HEK293 (cell line): ENCODE measurements at regions not wholly inside any gene's neighbourhood (a gene's known extent, or its start where the extent isn't known, plus 50 kb on each side); places are given as distances from the start of the nearest gene placed in this dataset.

ENCODE experiments used
- CTCF ChIP-seq: fragments of 450-650 bp; formaldehyde crosslinking; IDR thresholded peaks from 2 replicates; pipeline ENCODE4 v1.5.1; 2016; ENCODE audit warnings: missing biosample characterization, missing genetic modification characterization
- EGR2 ChIP-seq: fragments of 450-650 bp; formaldehyde crosslinking; IDR thresholded peaks from 2 replicates; pipeline ENCODE4 v1.5.1; 2016; ENCODE audit warnings: low read depth, missing biosample characterization, missing genetic modification characterization
- GFI1B ChIP-seq: fragments of 450-650 bp; formaldehyde crosslinking; IDR thresholded peaks from 2 replicates; pipeline ENCODE4 v1.5.1; 2016; ENCODE audit warnings: missing biosample characterization, missing genetic modification characterization
- GLIS1 ChIP-seq: fragments of 450-650 bp; formaldehyde crosslinking; IDR thresholded peaks from 2 replicates; pipeline ENCODE4 v1.5.1; 2016; ENCODE audit warnings: missing biosample characterization, missing genetic modification characterization
- HOXD13 ChIP-seq: sonication (generic); formaldehyde crosslinking; IDR thresholded peaks from 2 replicates; pipeline ENCODE4 v1.8.0; 2022; ENCODE audit warnings: missing genetic modification reagents, borderline replicate concordance
- KLF1 ChIP-seq: fragments of 450-650 bp; formaldehyde crosslinking; IDR thresholded peaks from 2 replicates; pipeline ENCODE4 v1.5.1; 2016; ENCODE audit warnings: missing biosample characterization, missing genetic modification characterization
- ZBTB17 ChIP-seq: fragments of 450-650 bp; formaldehyde crosslinking; IDR thresholded peaks from 2 replicates; pipeline ENCODE4 v1.5.1; 2016; ENCODE audit warnings: missing biosample characterization, missing genetic modification characterization
- ZBTB20 ChIP-seq: fragments of 450-650 bp; formaldehyde crosslinking; IDR thresholded peaks from 2 replicates; pipeline ENCODE4 v1.5.1; 2016; ENCODE audit warnings: missing biosample characterization, missing genetic modification characterization
- ZFP69B ChIP-seq: fragments of 450-650 bp; formaldehyde crosslinking; IDR thresholded peaks from 2 replicates; pipeline ENCODE4 v1.5.1; 2016; ENCODE audit warnings: missing biosample characterization, missing genetic modification characterization
- ZIC2 ChIP-seq: fragments of 450-650 bp; formaldehyde crosslinking; IDR thresholded peaks from 2 replicates; pipeline ENCODE4 v1.5.1; 2016; ENCODE audit warnings: missing biosample characterization, missing genetic modification characterization
- ZNF112 ChIP-seq: fragments of 450-650 bp; formaldehyde crosslinking; IDR thresholded peaks from 2 replicates; pipeline ENCODE4 v1.5.0; 2017; ENCODE audit warnings: missing biosample characterization, missing genetic modification characterization
- ZNF121 ChIP-seq: fragments of 450-650 bp; formaldehyde crosslinking; IDR thresholded peaks from 2 replicates; pipeline ENCODE4 v1.5.1; 2016; ENCODE audit warnings: missing biosample characterization, missing genetic modification characterization
- ZNF2 ChIP-seq: fragments of 450-650 bp; formaldehyde crosslinking; IDR thresholded peaks from 2 replicates; pipeline ENCODE4 v1.5.1; 2016; ENCODE audit warnings: missing biosample characterization, missing genetic modification characterization
- ZNF600 ChIP-seq: fragments of 450-650 bp; formaldehyde crosslinking; IDR thresholded peaks from 2 replicates; pipeline ENCODE4 v1.5.1; 2016; ENCODE audit warnings: missing biosample characterization, missing genetic modification characterization
- ZNF629 ChIP-seq: fragments of 450-650 bp; formaldehyde crosslinking; IDR thresholded peaks from 2 replicates; pipeline ENCODE4 v1.5.1; 2017; ENCODE audit warnings: missing biosample characterization, missing genetic modification characterization
- ZNF654 ChIP-seq: fragments of 450-650 bp; formaldehyde crosslinking; IDR thresholded peaks from 2 replicates; pipeline ENCODE4 v1.5.1; 2016; ENCODE audit warnings: low read depth, missing biosample characterization, missing genetic modification characterization
- ZNF747 ChIP-seq: fragments of 450-650 bp; formaldehyde crosslinking; IDR thresholded peaks from 2 replicates; pipeline ENCODE4 v1.5.1; 2016; ENCODE audit warnings: missing biosample characterization, missing genetic modification characterization
- ZNF76 ChIP-seq: fragments of 450-650 bp; formaldehyde crosslinking; IDR thresholded peaks from 2 replicates; pipeline ENCODE4; 2016; ENCODE audit warnings: low read depth, missing biosample characterization, missing genetic modification characterization, borderline replicate concordance
- ZNF830 ChIP-seq: fragments of 450-650 bp; IDR thresholded peaks from 2 replicates; pipeline ENCODE4 v1.5.0; 2018; ENCODE audit warnings: missing biosample characterization, missing genetic modification characterization, low read depth, mild to moderate bottlenecking, moderate library complexity
- ZNF837 ChIP-seq: fragments of 450-650 bp; formaldehyde crosslinking; IDR thresholded peaks from 2 replicates; pipeline ENCODE4 v1.5.1; 2016; ENCODE audit warnings: missing biosample characterization, missing genetic modification characterization
- ZSCAN16 ChIP-seq: fragments of 450-650 bp; formaldehyde crosslinking; IDR thresholded peaks from 2 replicates; pipeline ENCODE4 v1.5.1; 2016; ENCODE audit warnings: missing biosample characterization, missing genetic modification characterization
- TF ChIP-seq, protein P1 (sequence below): fragments of 450-650 bp; formaldehyde crosslinking; IDR thresholded peaks from 2 replicates; pipeline ENCODE4 v1.5.1; 2016; ENCODE audit warnings: missing biosample characterization, missing genetic modification characterization
- TF ChIP-seq, protein P2 (sequence below): fragments of 450-650 bp; formaldehyde crosslinking; IDR thresholded peaks from 2 replicates; pipeline ENCODE4 v1.5.1; 2016; ENCODE audit warnings: missing biosample characterization, missing genetic modification characterization
- TF ChIP-seq, protein P3 (sequence below): fragments of 450-650 bp; formaldehyde crosslinking; IDR thresholded peaks from 2 replicates; pipeline ENCODE4 v1.5.1; 2016; ENCODE audit warnings: missing biosample characterization, missing genetic modification characterization
- TF ChIP-seq, protein P4 (sequence below): fragments of 450-650 bp; formaldehyde crosslinking; IDR thresholded peaks from 2 replicates; pipeline ENCODE4 v1.5.0; 2017; ENCODE audit warnings: missing biosample characterization, missing genetic modification characterization, borderline replicate concordance

DNA sequence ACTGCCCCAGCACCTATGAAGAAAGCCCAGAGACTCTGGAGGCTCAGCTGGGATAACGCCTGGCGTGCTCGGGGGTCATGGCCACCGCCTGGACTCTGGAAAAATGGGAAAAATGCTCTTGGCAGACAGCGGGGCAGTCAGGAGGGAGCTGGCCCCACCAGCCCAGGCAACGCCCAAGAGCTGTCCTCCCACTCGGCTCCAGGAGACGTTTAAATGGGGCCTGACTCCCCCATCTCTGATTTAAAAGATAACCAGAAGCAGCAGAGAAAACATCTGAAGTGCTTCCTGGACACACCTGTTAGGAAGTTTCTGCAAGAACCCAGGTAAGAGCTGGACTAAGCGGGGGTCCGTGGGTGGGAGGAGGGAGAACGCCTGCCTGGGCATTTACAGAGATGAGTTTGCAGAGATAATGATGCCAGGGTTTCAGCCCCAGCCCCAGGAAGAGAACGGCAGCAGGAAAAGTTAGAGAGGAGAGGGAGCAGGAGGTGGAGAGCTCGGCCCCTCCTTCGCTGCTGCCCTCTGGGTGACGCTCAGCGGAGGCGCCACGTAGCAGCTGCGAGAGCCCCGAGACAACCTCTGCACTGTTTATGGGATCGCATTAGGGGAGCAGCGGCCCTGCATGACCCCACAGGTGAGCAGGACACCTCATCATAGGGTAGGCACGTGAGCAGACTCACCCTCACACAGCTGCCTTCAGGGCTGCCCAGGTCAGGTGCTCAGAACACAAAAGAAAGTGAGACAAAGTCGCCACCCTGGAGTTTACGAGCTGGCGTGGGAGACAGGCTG, 83.5 kb upstream of the INSIG1 start (continued):
- TF ChIP-seq, protein P1, sequence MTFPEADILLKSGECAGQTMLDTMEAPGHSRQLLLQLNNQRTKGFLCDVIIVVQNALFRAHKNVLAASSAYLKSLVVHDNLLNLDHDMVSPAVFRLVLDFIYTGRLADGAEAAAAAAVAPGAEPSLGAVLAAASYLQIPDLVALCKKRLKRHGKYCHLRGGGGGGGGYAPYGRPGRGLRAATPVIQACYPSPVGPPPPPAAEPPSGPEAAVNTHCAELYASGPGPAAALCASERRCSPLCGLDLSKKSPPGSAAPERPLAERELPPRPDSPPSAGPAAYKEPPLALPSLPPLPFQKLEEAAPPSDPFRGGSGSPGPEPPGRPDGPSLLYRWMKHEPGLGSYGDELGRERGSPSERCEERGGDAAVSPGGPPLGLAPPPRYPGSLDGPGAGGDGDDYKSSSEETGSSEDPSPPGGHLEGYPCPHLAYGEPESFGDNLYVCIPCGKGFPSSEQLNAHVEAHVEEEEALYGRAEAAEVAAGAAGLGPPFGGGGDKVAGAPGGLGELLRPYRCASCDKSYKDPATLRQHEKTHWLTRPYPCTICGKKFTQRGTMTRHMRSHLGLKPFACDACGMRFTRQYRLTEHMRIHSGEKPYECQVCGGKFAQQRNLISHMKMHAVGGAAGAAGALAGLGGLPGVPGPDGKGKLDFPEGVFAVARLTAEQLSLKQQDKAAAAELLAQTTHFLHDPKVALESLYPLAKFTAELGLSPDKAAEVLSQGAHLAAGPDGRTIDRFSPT (tag by site-specific recombination) = peak; percentile 69; the same call in 1 of the 2 replicates
- TF ChIP-seq ZNF654 (tag by site-specific recombination) (no peak), HOXD13 (peak; percentile 77; the same call in 1 of the 2 replicates), ZNF121 (tag by site-specific recombination) (no peak), EGR2 (tag by site-specific recombination) (peak; percentile 72), CTCF (tag by site-specific recombination) (peak; percentile 51; the same call in 1 of the 2 replicates), GFI1B (tag by site-specific recombination) (no peak), ZNF747 (tag by site-specific recombination) (no peak), ZNF830 (tag by site-specific recombination) (no peak), GLIS1 (peak; percentile 100), ZNF629 (tag by site-specific recombination) (peak; percentile 26; the same call in 1 of the 2 replicates), KLF1 (tag by site-specific recombination) (peak; percentile 45; the same call in 1 of the 2 replicates), ZNF76 (tag by site-specific recombination) (peak; percentile 73), ZIC2 (tag by site-specific recombination) (peak; percentile 96), ZNF600 (peak; percentile 44; the same call in 1 of the 2 replicates), ZSCAN16 (tag by site-specific recombination) (peak; percentile 71), ZFP69B (peak; percentile 81; the same call in 1 of the 2 replicates), ZNF112 (tag by site-specific recombination) (no peak), ZBTB20 (tag by site-specific recombination) (peak; percentile 55), ZNF837 (no peak), ZBTB17 (tag by site-specific recombination) (peak; percentile 90), ZNF2 (tag by site-specific recombination) (0 out of 2 replicates have a peak, but pooled peaks have one; percentile 33)
- TF ChIP-seq, protein P2, sequence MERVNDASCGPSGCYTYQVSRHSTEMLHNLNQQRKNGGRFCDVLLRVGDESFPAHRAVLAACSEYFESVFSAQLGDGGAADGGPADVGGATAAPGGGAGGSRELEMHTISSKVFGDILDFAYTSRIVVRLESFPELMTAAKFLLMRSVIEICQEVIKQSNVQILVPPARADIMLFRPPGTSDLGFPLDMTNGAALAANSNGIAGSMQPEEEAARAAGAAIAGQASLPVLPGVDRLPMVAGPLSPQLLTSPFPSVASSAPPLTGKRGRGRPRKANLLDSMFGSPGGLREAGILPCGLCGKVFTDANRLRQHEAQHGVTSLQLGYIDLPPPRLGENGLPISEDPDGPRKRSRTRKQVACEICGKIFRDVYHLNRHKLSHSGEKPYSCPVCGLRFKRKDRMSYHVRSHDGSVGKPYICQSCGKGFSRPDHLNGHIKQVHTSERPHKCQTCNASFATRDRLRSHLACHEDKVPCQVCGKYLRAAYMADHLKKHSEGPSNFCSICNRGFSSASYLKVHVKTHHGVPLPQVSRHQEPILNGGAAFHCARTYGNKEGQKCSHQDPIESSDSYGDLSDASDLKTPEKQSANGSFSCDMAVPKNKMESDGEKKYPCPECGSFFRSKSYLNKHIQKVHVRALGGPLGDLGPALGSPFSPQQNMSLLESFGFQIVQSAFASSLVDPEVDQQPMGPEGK = 0 out of 2 replicates have a peak, but pooled peaks have one; percentile 7
- TF ChIP-seq, protein P3, sequence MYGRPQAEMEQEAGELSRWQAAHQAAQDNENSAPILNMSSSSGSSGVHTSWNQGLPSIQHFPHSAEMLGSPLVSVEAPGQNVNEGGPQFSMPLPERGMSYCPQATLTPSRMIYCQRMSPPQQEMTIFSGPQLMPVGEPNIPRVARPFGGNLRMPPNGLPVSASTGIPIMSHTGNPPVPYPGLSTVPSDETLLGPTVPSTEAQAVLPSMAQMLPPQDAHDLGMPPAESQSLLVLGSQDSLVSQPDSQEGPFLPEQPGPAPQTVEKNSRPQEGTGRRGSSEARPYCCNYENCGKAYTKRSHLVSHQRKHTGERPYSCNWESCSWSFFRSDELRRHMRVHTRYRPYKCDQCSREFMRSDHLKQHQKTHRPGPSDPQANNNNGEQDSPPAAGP = peak; percentile 61; the same call in 1 of the 2 replicates
- TF ChIP-seq, protein P4, sequence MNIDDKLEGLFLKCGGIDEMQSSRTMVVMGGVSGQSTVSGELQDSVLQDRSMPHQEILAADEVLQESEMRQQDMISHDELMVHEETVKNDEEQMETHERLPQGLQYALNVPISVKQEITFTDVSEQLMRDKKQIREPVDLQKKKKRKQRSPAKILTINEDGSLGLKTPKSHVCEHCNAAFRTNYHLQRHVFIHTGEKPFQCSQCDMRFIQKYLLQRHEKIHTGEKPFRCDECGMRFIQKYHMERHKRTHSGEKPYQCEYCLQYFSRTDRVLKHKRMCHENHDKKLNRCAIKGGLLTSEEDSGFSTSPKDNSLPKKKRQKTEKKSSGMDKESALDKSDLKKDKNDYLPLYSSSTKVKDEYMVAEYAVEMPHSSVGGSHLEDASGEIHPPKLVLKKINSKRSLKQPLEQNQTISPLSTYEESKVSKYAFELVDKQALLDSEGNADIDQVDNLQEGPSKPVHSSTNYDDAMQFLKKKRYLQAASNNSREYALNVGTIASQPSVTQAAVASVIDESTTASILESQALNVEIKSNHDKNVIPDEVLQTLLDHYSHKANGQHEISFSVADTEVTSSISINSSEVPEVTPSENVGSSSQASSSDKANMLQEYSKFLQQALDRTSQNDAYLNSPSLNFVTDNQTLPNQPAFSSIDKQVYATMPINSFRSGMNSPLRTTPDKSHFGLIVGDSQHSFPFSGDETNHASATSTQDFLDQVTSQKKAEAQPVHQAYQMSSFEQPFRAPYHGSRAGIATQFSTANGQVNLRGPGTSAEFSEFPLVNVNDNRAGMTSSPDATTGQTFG (tag by site-specific recombination) = no peak
- TF ChIP-seq, all 188 proteins: peak for 29
